PC-3 (cell line): ENCODE measurements at regions not wholly inside any gene's neighbourhood (a gene's known extent, or its start where the extent isn't known, plus 50 kb on each side); places are given as distances from the start of the nearest gene placed in this dataset.

Experiments
- ATAC-seq: fragments of 200-7000 bp; cut with Tn5 transposase; 2 replicates; pipeline ENCODE4 v1.9.1; 2020; ENCODE audit warnings: mild to moderate bottlenecking, moderate library complexity
- BruUV-seq: library from RNA; stranded (reverse); fragments of 400-500 nt; replicated peaks from 2 replicates; lab custom pipeline; 2021; lab: Mats Ljungman, UMichigan
- CTCF ChIA-PET: fragments of 300-600 bp; sonication (Branson Sonifier 250); formaldehyde crosslinking; loops from one replicate; lab custom pipeline; 2022; ENCODE audit warnings: antibody characterized with exemption; lab: Charles Lee
- POLR2A ChIA-PET: fragments of 300-600 bp; sonication (Branson Sonifier 250); formaldehyde crosslinking; loops from one replicate; lab custom pipeline; 2022; ENCODE audit warnings: antibody characterized with exemption; ENCODE audit not compliant: unreplicated experiment; lab: Charles Lee
- DNase-seq: peaks from one replicate; pipeline ENCODE4 v3.0.0-alpha.2; 2015
- H2AFZ ChIP-seq: fragments of 300-600 bp; sonication (generic); 2 replicates; pipeline ENCODE4 v1.6.0; 2016; ENCODE audit warnings: antibody characterized with exemption, low read length
- H3F3A ChIP-seq: fragments of 300-600 bp; sonication (generic); one replicate; pipeline ENCODE4 v1.6.0; 2017; ENCODE audit warnings: antibody characterized with exemption, low read length, control low read depth, mild to moderate bottlenecking; ENCODE audit not compliant: unreplicated experiment
- H3K27ac ChIP-seq: fragments of 300-600 bp; sonication (generic); 2 replicates; pipeline ENCODE4 v1.5.1; 2016; ENCODE audit warnings: mild to moderate bottlenecking, low read length
- H3K27me3 ChIP-seq: fragments of 300-600 bp; sonication (generic); 2 replicates; pipeline ENCODE4 v1.6.1; 2016; ENCODE audit warnings: low read length, mixed read lengths
- H3K36me3 ChIP-seq: fragments of 300-600 bp; sonication (generic); 2 replicates; pipeline ENCODE4 v1.6.1; 2016; ENCODE audit warnings: low read depth, mixed run types, low read length, mixed read lengths
- H3K4me1 ChIP-seq: fragments of 300-600 bp; sonication (generic); 2 replicates; pipeline ENCODE4 v1.5.1; 2016; ENCODE audit warnings: low read length; ENCODE audit not compliant: insufficient read depth
- H3K4me2 ChIP-seq: fragments of 300-600 bp; sonication (generic); 2 replicates; pipeline ENCODE4 v1.6.0; 2016; ENCODE audit warnings: low read length
- H3K4me3 ChIP-seq: fragments of 300-600 bp; sonication (generic); 2 replicates; pipeline ENCODE4 v1.5.1; 2016; ENCODE audit warnings: mild to moderate bottlenecking, low read length, mixed read lengths
- H3K79me2 ChIP-seq: fragments of 300-600 bp; sonication (generic); 2 replicates; pipeline ENCODE4 v1.6.1; 2017; ENCODE audit warnings: low read length, mixed read lengths
- H3K9ac ChIP-seq: fragments of 300-600 bp; sonication (generic); 2 replicates; pipeline ENCODE4 v1.6.0; 2016; ENCODE audit warnings: mild to moderate bottlenecking, low read length
- H3K9me2 ChIP-seq: fragments of 300-600 bp; sonication (generic); replicated peaks from 2 replicates; pipeline ENCODE4 v1.6.1; 2016; ENCODE audit warnings: mixed run types, low read length, mixed read lengths
- H3K9me3 ChIP-seq: fragments of 300-600 bp; sonication (generic); 2 replicates; pipeline ENCODE4 v1.6.1; 2016; ENCODE audit warnings: low read length, mixed read lengths
- H4K20me1 ChIP-seq: fragments of 300-600 bp; sonication (generic); 2 replicates; pipeline ENCODE4 v1.6.1; 2016; ENCODE audit warnings: low read length, mixed read lengths
- EZH2 ChIP-seq: fragments of 300-600 bp; sonication (generic); IDR thresholded peaks from one replicate; pipeline ENCODE4 v1.6.1; 2017; ENCODE audit warnings: antibody characterized with exemption, mild to moderate bottlenecking, low read length; ENCODE audit not compliant: unreplicated experiment
- EZH2phosphoT487 ChIP-seq: fragments of 300-600 bp; sonication (generic); IDR thresholded peaks from 2 replicates; pipeline ENCODE4 v1.6.1; 2018; ENCODE audit warnings: mild to moderate bottlenecking, antibody characterized with exemption, low read length, borderline replicate concordance
- intact Hi-C: fragments of 100-400 bp; cut with micrococcal nuclease; formaldehyde crosslinking; loops from 2 replicates; pipeline ENCODE4 v1.9.0; 2023
- TF ChIP-seq, protein P1 (sequence below): fragments of 300-600 bp; sonication (generic); conservative IDR thresholded peaks from 2 replicates; pipeline ENCODE4 v1.5.1; 2017; ENCODE audit warnings: antibody characterized with exemption, low read depth, mild to moderate bottlenecking, low read length

DNA sequence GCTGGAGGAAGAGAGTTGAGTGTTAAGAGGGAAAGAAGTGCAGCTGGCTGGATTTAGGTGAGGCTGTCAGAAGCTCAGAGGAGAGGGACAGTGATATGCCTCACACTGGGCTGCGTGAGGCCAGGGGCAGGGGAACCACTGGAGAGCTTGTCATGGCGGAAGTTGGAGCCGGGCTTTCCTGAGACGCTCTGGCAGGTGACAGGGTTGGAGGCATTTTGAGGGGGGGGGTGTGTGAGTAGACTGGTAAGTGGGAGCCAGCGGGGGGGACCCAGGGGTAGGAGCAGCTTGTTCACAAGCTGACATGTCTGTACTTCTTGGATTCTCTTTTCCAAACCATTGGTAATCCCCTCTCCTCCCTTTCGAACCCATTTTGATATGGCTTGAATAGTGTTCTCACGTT, 331.5 kb upstream of the RGMA start:
- H3K9me3 ChIP-seq: no peaks in the 10 kb centered on the region
- ChIA-PET CTCF (no interaction called here), POLR2A (no interaction called here)
- H3K9me2 ChIP-seq: no peaks in the 10 kb centered on the region
- H3K9ac ChIP-seq: no peak overlapping the region
- H3K27me3 ChIP-seq: peaks cover 18% of the 10 kb centered on the region
- no peak overlapping the region for H3K4me2 ChIP-seq
- TF ChIP-seq EZH2phosphoT487 (no peak), EZH2 (no peak)
- TF ChIP-seq, protein P1, sequence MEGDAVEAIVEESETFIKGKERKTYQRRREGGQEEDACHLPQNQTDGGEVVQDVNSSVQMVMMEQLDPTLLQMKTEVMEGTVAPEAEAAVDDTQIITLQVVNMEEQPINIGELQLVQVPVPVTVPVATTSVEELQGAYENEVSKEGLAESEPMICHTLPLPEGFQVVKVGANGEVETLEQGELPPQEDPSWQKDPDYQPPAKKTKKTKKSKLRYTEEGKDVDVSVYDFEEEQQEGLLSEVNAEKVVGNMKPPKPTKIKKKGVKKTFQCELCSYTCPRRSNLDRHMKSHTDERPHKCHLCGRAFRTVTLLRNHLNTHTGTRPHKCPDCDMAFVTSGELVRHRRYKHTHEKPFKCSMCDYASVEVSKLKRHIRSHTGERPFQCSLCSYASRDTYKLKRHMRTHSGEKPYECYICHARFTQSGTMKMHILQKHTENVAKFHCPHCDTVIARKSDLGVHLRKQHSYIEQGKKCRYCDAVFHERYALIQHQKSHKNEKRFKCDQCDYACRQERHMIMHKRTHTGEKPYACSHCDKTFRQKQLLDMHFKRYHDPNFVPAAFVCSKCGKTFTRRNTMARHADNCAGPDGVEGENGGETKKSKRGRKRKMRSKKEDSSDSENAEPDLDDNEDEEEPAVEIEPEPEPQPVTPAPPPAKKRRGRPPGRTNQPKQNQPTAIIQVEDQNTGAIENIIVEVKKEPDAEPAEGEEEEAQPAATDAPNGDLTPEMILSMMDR: no peak
- no peaks in the 10 kb centered on the region for H3K36me3 ChIP-seq
- no peak overlapping the region for H3K27ac ChIP-seq
- no peak overlapping the region for H3K4me3 ChIP-seq
- DNase-seq (no peak), ATAC-seq (no peak)
- no peak overlapping the region for H2AFZ ChIP-seq
- H3K4me1 ChIP-seq: no peaks in the 10 kb centered on the region
- no peaks in the 10 kb centered on the region for H3F3A ChIP-seq
- BruUV-seq: no TSS peak
- intact Hi-C loops: no loop called here
- no peaks in the 10 kb centered on the region for H3K79me2 ChIP-seq
- no peaks in the 10 kb centered on the region for H4K20me1 ChIP-seq

DNA sequence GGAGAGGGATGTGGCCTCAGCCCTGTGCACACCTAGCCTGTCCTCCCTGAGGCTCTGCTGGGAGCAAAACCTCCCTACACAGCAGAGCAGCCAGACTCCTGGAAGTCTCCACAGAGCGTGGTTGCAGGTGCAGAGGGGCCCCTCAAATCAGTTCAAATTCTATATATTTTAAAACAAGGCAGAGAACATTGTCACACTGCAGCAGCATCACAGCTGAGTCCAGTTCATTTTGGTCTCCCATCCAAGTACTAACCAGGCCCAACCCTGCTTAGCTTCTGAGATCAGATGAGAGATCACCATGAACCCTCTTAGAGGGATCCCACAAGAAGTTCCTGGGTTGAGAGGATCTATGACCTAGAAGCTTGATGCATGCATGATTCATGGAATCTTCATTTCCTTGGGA, 331.0 kb upstream of the RGMA start:
- intact Hi-C loops: no loop called here
- BruUV-seq: no TSS peak
- CTCF ChIA-PET: no interaction called here

GRCh38 chr15:93418566-93418965, 329.6 kb upstream of the RGMA start:
- TF ChIP-seq, protein P1: no peak
- no peak for TF ChIP-seq EZH2phosphoT487
- TF ChIP-seq EZH2: no peak
- POLR2A ChIA-PET: no interaction called here
- Histone ChIP-seq H3K9me3 (no peaks in the 10 kb centered on the region), H3K36me3 (no peaks in the 10 kb centered on the region), H3K9me2 (no peaks in the 10 kb centered on the region), H3F3A (no peaks in the 10 kb centered on the region), H3K4me1 (no peaks in the 10 kb centered on the region), H2AFZ (no peak overlapping the region), H3K27ac (no peak overlapping the region), H4K20me1 (no peaks in the 10 kb centered on the region), H3K4me3 (no peak overlapping the region), H3K9ac (no peak overlapping the region), H3K4me2 (no peak overlapping the region), H3K27me3 (peaks cover 30% of the 10 kb centered on the region), H3K79me2 (no peaks in the 10 kb centered on the region)
- no peak for DNase-seq
- intact Hi-C loops: no loop called here
- CTCF ChIA-PET: no interaction called here
- ATAC-seq: no peak
- BruUV-seq: no TSS peak

More for the DNA sequence above, 331.0 kb upstream of the RGMA start:
- H3F3A ChIP-seq: no peaks in the 10 kb centered on the region
- TF ChIP-seq, protein P1: no peak
- TF ChIP-seq EZH2phosphoT487 (no peak), EZH2 (no peak)
- no peaks in the 10 kb centered on the region for H3K36me3 ChIP-seq
- POLR2A ChIA-PET: no interaction called here
- H3K4me2 ChIP-seq: no peak overlapping the region
- H3K9me3 ChIP-seq: no peaks in the 10 kb centered on the region
- H3K27ac ChIP-seq: no peak overlapping the region
- no peak overlapping the region for H3K4me3 ChIP-seq
- no peaks in the 10 kb centered on the region for H3K79me2 ChIP-seq
- ATAC-seq: no peak
- no peaks in the 10 kb centered on the region for H3K9me2 ChIP-seq
- H3K9ac ChIP-seq: no peak overlapping the region
- no peak for DNase-seq
- H2AFZ ChIP-seq: no peak overlapping the region
- H3K27me3 ChIP-seq: peaks cover 22% of the 10 kb centered on the region
- no peaks in the 10 kb centered on the region for H3K4me1 ChIP-seq
- no peaks in the 10 kb centered on the region for H4K20me1 ChIP-seq
